ENCODE measurements at regions not wholly inside any gene's neighbourhood (a gene's known extent, or its start where the extent isn't known, plus 50 kb on each side); places are given as distances from the start of the nearest gene placed in this dataset.
"Not testable (repeated sequence)": the region's sequence is repeated elsewhere in the genome, so short reads cannot be mapped to it uniquely, and the experiment has no call there.

DNA sequence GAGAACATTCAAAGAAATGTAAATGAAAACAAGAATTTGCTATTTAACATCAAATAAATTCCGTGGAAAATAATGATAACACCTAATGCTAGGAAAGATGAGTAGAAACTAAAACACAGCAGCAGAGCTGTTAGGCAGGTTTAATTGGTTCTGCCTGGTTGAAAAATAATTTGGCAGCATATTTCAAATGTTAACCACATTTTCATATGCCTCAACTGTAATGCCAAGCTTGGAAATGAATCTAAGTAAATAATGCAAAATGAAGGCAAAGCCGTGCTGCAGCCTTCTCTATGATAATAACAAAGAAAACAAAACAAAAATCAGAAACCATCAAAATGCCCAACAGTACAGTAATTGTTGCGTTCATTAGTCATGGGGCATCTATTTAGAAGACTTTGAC is 79.9 kb upstream of the MSX2 start:
- no peak overlapping the region for H3K27ac ChIP-seq
- H3K4me1 ChIP-seq: peaks cover 0 to 12% (median 4%) of the 10 kb centered on the region in 4 donors

DNA sequence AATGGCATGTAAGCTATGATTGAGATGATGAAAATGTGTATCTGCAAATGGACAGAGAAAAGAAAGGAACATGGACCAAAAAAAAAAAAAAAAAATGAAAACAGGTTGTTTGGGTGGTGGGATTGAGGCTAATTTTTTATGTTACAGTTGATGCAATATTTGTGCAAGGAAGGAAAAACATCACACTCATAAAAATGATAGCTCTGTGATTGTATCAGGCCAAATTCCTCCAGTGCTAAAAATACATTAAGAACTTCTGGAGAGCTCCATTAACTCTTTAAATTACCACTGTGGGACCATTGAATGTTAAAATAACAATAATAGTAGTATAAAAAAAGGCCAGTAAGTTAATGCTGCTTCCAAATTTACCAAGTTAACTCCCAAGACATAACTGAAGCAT is 79.5 kb upstream of the MSX2 start:
- Histone ChIP-seq H3K4me1 (peaks cover 0 to 12% (median 4%) of the 10 kb centered on the region in 4 donors), H3K27me3 (no peaks in the 10 kb centered on the region), H3K36me3 (no peaks in the 10 kb centered on the region), H3K9me3 (peaks cover 0 to 10% (median 10%) of the 10 kb centered on the region in 3 donors), H3K4me3 (no peak overlapping the region), H3K27ac (no peak overlapping the region)
- TF ChIP-seq, protein P1, sequence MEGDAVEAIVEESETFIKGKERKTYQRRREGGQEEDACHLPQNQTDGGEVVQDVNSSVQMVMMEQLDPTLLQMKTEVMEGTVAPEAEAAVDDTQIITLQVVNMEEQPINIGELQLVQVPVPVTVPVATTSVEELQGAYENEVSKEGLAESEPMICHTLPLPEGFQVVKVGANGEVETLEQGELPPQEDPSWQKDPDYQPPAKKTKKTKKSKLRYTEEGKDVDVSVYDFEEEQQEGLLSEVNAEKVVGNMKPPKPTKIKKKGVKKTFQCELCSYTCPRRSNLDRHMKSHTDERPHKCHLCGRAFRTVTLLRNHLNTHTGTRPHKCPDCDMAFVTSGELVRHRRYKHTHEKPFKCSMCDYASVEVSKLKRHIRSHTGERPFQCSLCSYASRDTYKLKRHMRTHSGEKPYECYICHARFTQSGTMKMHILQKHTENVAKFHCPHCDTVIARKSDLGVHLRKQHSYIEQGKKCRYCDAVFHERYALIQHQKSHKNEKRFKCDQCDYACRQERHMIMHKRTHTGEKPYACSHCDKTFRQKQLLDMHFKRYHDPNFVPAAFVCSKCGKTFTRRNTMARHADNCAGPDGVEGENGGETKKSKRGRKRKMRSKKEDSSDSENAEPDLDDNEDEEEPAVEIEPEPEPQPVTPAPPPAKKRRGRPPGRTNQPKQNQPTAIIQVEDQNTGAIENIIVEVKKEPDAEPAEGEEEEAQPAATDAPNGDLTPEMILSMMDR (IDR thresholded peaks at IDR 0.05): no peak
- intact Hi-C loops (cut with DNase I; ENCODE audit: low total_unique reads): no loop called here
- no peak for DNase-seq

More for the DNA sequence above, 79.9 kb upstream of the MSX2 start:
- TF ChIP-seq, protein P1 (IDR thresholded peaks at IDR 0.05): no peak
- intact Hi-C loops (cut with DNase I; ENCODE audit: low total_unique reads): no loop called here
- Histone ChIP-seq H3K27me3 (no peaks in the 10 kb centered on the region), H3K4me3 (no peak overlapping the region), H3K9me3 (peaks cover 0 to 10% (median 10%) of the 10 kb centered on the region in 3 donors), H3K36me3 (no peaks in the 10 kb centered on the region)
- no peak for DNase-seq

GRCh38 chr5:174645677-174646076 is 78.7 kb upstream of the MSX2 start:
- Histone ChIP-seq H3K4me3 (no peak overlapping the region), H3K36me3 (no peaks in the 10 kb centered on the region), H3K4me1 (peaks cover 0 to 12% (median 4%) of the 10 kb centered on the region in 4 donors), H3K27ac (no peak overlapping the region), H3K27me3 (no peaks in the 10 kb centered on the region), H3K9me3 (peaks cover 0 to 10% (median 10%) of the 10 kb centered on the region in 3 donors)
- intact Hi-C loops (cut with DNase I; ENCODE audit: low total_unique reads): no loop called here
- no peak for DNase-seq
- TF ChIP-seq, protein P1 (IDR thresholded peaks at IDR 0.05): no peak

- H3K27ac ChIP-seq; H3K27me3 ChIP-seq; intact Hi-C loops (cut with DNase I; ENCODE audit: low total_unique reads); H3K36me3 ChIP-seq; H3K4me1 ChIP-seq; H3K4me3 ChIP-seq; DNase-seq: not testable (repeated sequence)
- peaks cover 0 to 10% (median 10%) of the 10 kb centered on the region in 3 donors for H3K9me3 ChIP-seq
Observed at GRCh38 chr5:174648618-174649017, 75.8 kb upstream of the MSX2 start.

- no peak for DNase-seq
- Histone ChIP-seq H3K4me1 (peaks cover 0 to 6% (median 3%) of the 10 kb centered on the region in 4 donors), H3K27me3 (peaks cover 0 to 9% of the 10 kb centered on the region in 2 donors), H3K27ac (no peak overlapping the region), H3K9me3 (peaks cover 0 to 10% (median 10%) of the 10 kb centered on the region in 3 donors), H3K36me3 (no peaks in the 10 kb centered on the region), H3K4me3 (no peak overlapping the region)
- intact Hi-C loops (cut with DNase I; ENCODE audit: low total_unique reads): no loop called here
- TF ChIP-seq, protein P1 (IDR thresholded peaks at IDR 0.05): no peak
Observed at GRCh38 chr5:174649391-174649790, 75.0 kb upstream of the MSX2 start.

- TF ChIP-seq, protein P1 (IDR thresholded peaks at IDR 0.05): no peak
- Histone ChIP-seq H3K9me3 (no peaks in the 10 kb centered on the region), H3K27ac (no peak overlapping the region), H3K27me3 (peaks cover 0 to 16% of the 10 kb centered on the region in 2 donors), H3K4me3 (no peak overlapping the region), H3K4me1 (no peaks in the 10 kb centered on the region), H3K36me3 (no peaks in the 10 kb centered on the region)
- DNase-seq: no peak
- intact Hi-C loops (cut with DNase I; ENCODE audit: low total_unique reads): no loop called here
Observed at GRCh38 chr5:174654442-174654841, 69.9 kb upstream of the MSX2 start.
